ENCODE measurements at regions not wholly inside any gene's neighbourhood (a gene's known extent, or its start where the extent isn't known, plus 50 kb on each side); places are given as distances from the start of the nearest gene placed in this dataset.

DNA sequence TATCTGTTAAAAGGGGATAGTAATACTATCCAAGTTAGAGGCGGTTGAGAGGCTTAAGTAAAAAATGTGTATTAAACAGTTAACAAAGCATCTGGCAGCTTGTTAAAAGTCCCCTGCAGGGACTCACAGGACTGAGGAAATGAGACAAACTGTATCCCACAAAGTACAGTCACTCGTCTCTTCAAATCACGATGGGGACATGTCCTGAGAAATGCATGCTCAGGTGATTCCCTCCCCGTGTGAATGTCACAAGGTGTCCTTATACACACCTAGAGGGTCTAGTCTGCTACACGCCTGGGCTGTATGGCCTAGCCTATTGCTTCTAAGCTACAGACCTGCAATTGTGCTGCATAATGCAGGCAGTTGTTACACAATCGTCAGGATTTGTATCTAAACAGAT, 237.0 kb downstream of the IRX2 start:
- TF ChIP-seq, protein P1, sequence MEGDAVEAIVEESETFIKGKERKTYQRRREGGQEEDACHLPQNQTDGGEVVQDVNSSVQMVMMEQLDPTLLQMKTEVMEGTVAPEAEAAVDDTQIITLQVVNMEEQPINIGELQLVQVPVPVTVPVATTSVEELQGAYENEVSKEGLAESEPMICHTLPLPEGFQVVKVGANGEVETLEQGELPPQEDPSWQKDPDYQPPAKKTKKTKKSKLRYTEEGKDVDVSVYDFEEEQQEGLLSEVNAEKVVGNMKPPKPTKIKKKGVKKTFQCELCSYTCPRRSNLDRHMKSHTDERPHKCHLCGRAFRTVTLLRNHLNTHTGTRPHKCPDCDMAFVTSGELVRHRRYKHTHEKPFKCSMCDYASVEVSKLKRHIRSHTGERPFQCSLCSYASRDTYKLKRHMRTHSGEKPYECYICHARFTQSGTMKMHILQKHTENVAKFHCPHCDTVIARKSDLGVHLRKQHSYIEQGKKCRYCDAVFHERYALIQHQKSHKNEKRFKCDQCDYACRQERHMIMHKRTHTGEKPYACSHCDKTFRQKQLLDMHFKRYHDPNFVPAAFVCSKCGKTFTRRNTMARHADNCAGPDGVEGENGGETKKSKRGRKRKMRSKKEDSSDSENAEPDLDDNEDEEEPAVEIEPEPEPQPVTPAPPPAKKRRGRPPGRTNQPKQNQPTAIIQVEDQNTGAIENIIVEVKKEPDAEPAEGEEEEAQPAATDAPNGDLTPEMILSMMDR (conservative IDR thresholded peaks at IDR 0.05; ENCODE audit: low read depth, low read length) = no peak
- TF ChIP-seq EZH2phosphoT487 (IDR thresholded peaks at IDR 0.05; ENCODE audit: borderline replicate concordance, low read length) (no peak), EZH2 (IDR thresholded peaks at IDR 0.05; ENCODE audit: low read length, unreplicated experiment) (no peak)
